HEK293 (cell line): ENCODE measurements at regions not wholly inside any gene's neighbourhood (a gene's known extent, or its start where the extent isn't known, plus 50 kb on each side); places are given as distances from the start of the nearest gene placed in this dataset.

Experiments
- CTCF ChIA-PET: fragments of 350-600 bp; formaldehyde crosslinking; extraction: SDS; loops from one replicate; lab custom pipeline; 2021; ENCODE audit warnings: antibody characterized with exemption; lab: Yijun Ruan, JAX
- POLR2A ChIA-PET: fragments of 300-600 bp; formaldehyde crosslinking; extraction: SDS; loops from one replicate; lab custom pipeline; 2020; ENCODE audit warnings: antibody characterized with exemption, inconsistent platforms; lab: Yijun Ruan, JAX
- H3K27ac ChIP-seq: fragments of 200-500 bp; sonication (Bioruptor generic); 2 replicates; pipeline ENCODE4 v1.5.1; 2014; ENCODE audit warnings: low read depth, low read length, control low read depth, inconsistent platforms; ENCODE audit errors: extremely low read depth
- H3K36me3 ChIP-seq, 2 experiments: fragments of 200-500 bp in 1 of 2; sonication (Bioruptor generic) in 1 of 2; 1 replicate in 1 of 2; 2 replicates in 1 of 2; pipeline ENCODE4 v1.5.1; 2014 to 2017; ENCODE audit warnings: inconsistent platforms in 2 of 2, low read length in 2 of 2; ENCODE audit not compliant: control insufficient read depth in 2 of 2, insufficient read depth in 1 of 2
- H3K4me1 ChIP-seq: fragments of 200-500 bp; sonication (Bioruptor generic); 2 replicates; pipeline ENCODE4 v1.5.1; 2014; ENCODE audit warnings: mild to moderate bottlenecking, low read length, inconsistent platforms; ENCODE audit not compliant: control insufficient read depth, insufficient read depth
- H3K4me3 ChIP-seq: 2 replicates; pipeline ENCODE4 v1.5.1; 2011; ENCODE audit warnings: low read depth, mild to moderate bottlenecking, control low read depth, low read length, moderate library complexity
- H3K9me3 ChIP-seq: fragments of 200-500 bp; sonication (Bioruptor generic); 2 replicates; pipeline ENCODE4 v1.5.1; 2014; ENCODE audit warnings: low read depth, low read length, inconsistent platforms; ENCODE audit not compliant: control insufficient read depth, insufficient read depth
- AEBP2 ChIP-seq: fragments of 450-650 bp; formaldehyde crosslinking; IDR thresholded peaks from 2 replicates; pipeline ENCODE4 v1.5.1; 2016; ENCODE audit warnings: missing biosample characterization, missing genetic modification characterization, borderline replicate concordance
- HOXC10 ChIP-seq: sonication (generic); formaldehyde crosslinking; IDR thresholded peaks from 2 replicates; pipeline ENCODE4 v1.8.1; 2023; ENCODE audit warnings: mild to moderate bottlenecking, missing genetic modification reagents
- HOXD13 ChIP-seq: sonication (generic); formaldehyde crosslinking; IDR thresholded peaks from 2 replicates; pipeline ENCODE4 v1.8.0; 2022; ENCODE audit warnings: missing genetic modification reagents, borderline replicate concordance
- PATZ1 ChIP-seq: fragments of 450-650 bp; formaldehyde crosslinking; IDR thresholded peaks from 2 replicates; pipeline ENCODE4 v1.5.1; 2016; ENCODE audit warnings: missing biosample characterization, missing genetic modification characterization
- REST ChIP-seq: fragments of 450-650 bp; formaldehyde crosslinking; IDR thresholded peaks from 2 replicates; pipeline ENCODE4 v1.5.1; 2016; ENCODE audit warnings: missing biosample characterization, missing genetic modification characterization
- SCRT1 ChIP-seq: fragments of 450-650 bp; formaldehyde crosslinking; IDR thresholded peaks from 2 replicates; pipeline ENCODE4 v1.5.1; 2016; ENCODE audit warnings: missing biosample characterization, missing genetic modification characterization, borderline replicate concordance
- WT1 ChIP-seq: fragments of 450-650 bp; formaldehyde crosslinking; IDR thresholded peaks from 2 replicates; pipeline ENCODE4 v1.5.1; 2016; ENCODE audit warnings: missing biosample characterization, missing genetic modification characterization
- YY1 ChIP-seq: fragments of 450-650 bp; formaldehyde crosslinking; IDR thresholded peaks from 2 replicates; pipeline ENCODE4 v1.5.1; 2018; ENCODE audit warnings: missing biosample characterization, missing genetic modification characterization
- ZNF112 ChIP-seq: fragments of 450-650 bp; formaldehyde crosslinking; IDR thresholded peaks from 2 replicates; pipeline ENCODE4 v1.5.0; 2017; ENCODE audit warnings: missing biosample characterization, missing genetic modification characterization
- ZNF16 ChIP-seq: fragments of 450-650 bp; formaldehyde crosslinking; IDR thresholded peaks from 2 replicates; pipeline ENCODE4 v1.5.1; 2016; ENCODE audit warnings: low read depth, missing biosample characterization, missing genetic modification characterization
- ZNF202 ChIP-seq: fragments of 450-650 bp; formaldehyde crosslinking; IDR thresholded peaks from 2 replicates; pipeline ENCODE4 v1.5.1; 2016; ENCODE audit warnings: missing biosample characterization, missing genetic modification characterization, borderline replicate concordance
- ZNF221 ChIP-seq: fragments of 450-650 bp; formaldehyde crosslinking; IDR thresholded peaks from 2 replicates; pipeline ENCODE4 v1.5.1; 2017; ENCODE audit warnings: missing biosample characterization, missing genetic modification characterization, borderline replicate concordance
- ZNF248 ChIP-seq: fragments of 450-650 bp; formaldehyde crosslinking; IDR thresholded peaks from 2 replicates; pipeline ENCODE4 v1.5.1; 2017; ENCODE audit warnings: missing biosample characterization, missing genetic modification characterization
- ZNF274 ChIP-seq, 2 experiments: fragments of 200-500 bp in 1 of 2; fragments of 450-650 bp in 1 of 2; sonication (Bioruptor generic) in 1 of 2; formaldehyde crosslinking in 1 of 2; IDR thresholded peaks; 2 replicates each; pipeline versions ENCODE4 v1.5.1 to v1.6.1; 2014 to 2016; ENCODE audit warnings: borderline replicate concordance in 1 of 2, inconsistent platforms in 1 of 2, low read length in 1 of 2, missing biosample characterization in 1 of 2, missing genetic modification characterization in 1 of 2
- ZNF366 ChIP-seq: fragments of 450-650 bp; formaldehyde crosslinking; conservative IDR thresholded peaks from 2 replicates; pipeline ENCODE4 v1.5.1; 2016; ENCODE audit warnings: missing biosample characterization, missing genetic modification characterization
- ZNF398 ChIP-seq: fragments of 450-650 bp; formaldehyde crosslinking; IDR thresholded peaks from 2 replicates; pipeline ENCODE4 v1.5.1; 2017; ENCODE audit warnings: missing biosample characterization, missing genetic modification characterization
- ZNF416 ChIP-seq: fragments of 450-650 bp; formaldehyde crosslinking; IDR thresholded peaks from 2 replicates; pipeline ENCODE4 v1.5.1; 2016; ENCODE audit warnings: missing biosample characterization, missing genetic modification characterization
- ZNF433 ChIP-seq: fragments of 450-650 bp; formaldehyde crosslinking; IDR thresholded peaks from 2 replicates; pipeline ENCODE4 v1.5.1; 2016; ENCODE audit warnings: missing biosample characterization, missing genetic modification characterization, low read depth
- ZNF449 ChIP-seq: fragments of 450-650 bp; formaldehyde crosslinking; IDR thresholded peaks from 2 replicates; pipeline ENCODE4 v1.5.1; 2017; ENCODE audit warnings: missing biosample characterization, mild to moderate bottlenecking, missing genetic modification characterization, moderate library complexity
- ZNF544 ChIP-seq: fragments of 450-650 bp; formaldehyde crosslinking; IDR thresholded peaks from 2 replicates; pipeline ENCODE4 v1.5.0; 2017; ENCODE audit warnings: missing biosample characterization, missing genetic modification characterization
- ZNF585B ChIP-seq: fragments of 450-650 bp; formaldehyde crosslinking; IDR thresholded peaks from 2 replicates; pipeline ENCODE4 v1.5.1; 2016; ENCODE audit warnings: missing biosample characterization, missing genetic modification characterization
- ZNF654 ChIP-seq: fragments of 450-650 bp; formaldehyde crosslinking; IDR thresholded peaks from 2 replicates; pipeline ENCODE4 v1.5.1; 2016; ENCODE audit warnings: low read depth, missing biosample characterization, missing genetic modification characterization
- ZNF768 ChIP-seq: fragments of 450-650 bp; formaldehyde crosslinking; IDR thresholded peaks from 2 replicates; pipeline ENCODE4 v1.5.1; 2018; ENCODE audit warnings: missing biosample characterization, mild to moderate bottlenecking, missing genetic modification characterization
- ZNF791 ChIP-seq: fragments of 450-650 bp; formaldehyde crosslinking; IDR thresholded peaks from 2 replicates; pipeline ENCODE4 v1.5.1; 2016; ENCODE audit warnings: missing biosample characterization, missing genetic modification characterization
- ZNF837 ChIP-seq: fragments of 450-650 bp; formaldehyde crosslinking; IDR thresholded peaks from 2 replicates; pipeline ENCODE4 v1.5.1; 2016; ENCODE audit warnings: missing biosample characterization, missing genetic modification characterization

GRCh38 chr6:91435630-91436029 lies 848.8 kb upstream of the MAP3K7 start:
- Histone ChIP-seq H3K4me1 (no peaks in the 10 kb centered on the region), H3K36me3 (no peaks in the 10 kb centered on the region), H3K9me3 (no peaks in the 10 kb centered on the region), H3K4me3 (no peak overlapping the region), H3K27ac (no peak overlapping the region)
- POLR2A ChIA-PET: no interaction called here
- CTCF ChIA-PET: interaction anchor here (0.7 to 0.8 kb wide), 3 partner anchors 21 to 115 kb away, joined by 3 to 4 read pairs (median 4); no protein-coding TSS in a partner anchor
- no peak for TF ChIP-seq HOXC10 (CRISPR knock-in tag)
- no peak for TF ChIP-seq AEBP2
- TF ChIP-seq ZNF221 (tag by site-specific recombination): no peak
- no peak for TF ChIP-seq ZNF248 (tag by site-specific recombination)
- TF ChIP-seq ZNF112 (tag by site-specific recombination): no peak
- no peak for TF ChIP-seq ZNF202 (tag by site-specific recombination)

GRCh38 chr6:91434576-91434975 lies 847.7 kb upstream of the MAP3K7 start:
- ChIA-PET CTCF (no interaction called here), POLR2A (no interaction called here)
- H3K9me3 ChIP-seq: no peaks in the 10 kb centered on the region
- no peak overlapping the region for H3K27ac ChIP-seq
- TF ChIP-seq ZNF449 (tag by site-specific recombination): no peak
- TF ChIP-seq PATZ1: no peak
- no peak for TF ChIP-seq ZNF416 (tag by site-specific recombination)
- TF ChIP-seq REST: no peak
- no peak for TF ChIP-seq ZNF544 (tag by site-specific recombination)
- TF ChIP-seq ZNF654: no peak
- TF ChIP-seq ZNF112 (tag by site-specific recombination): no peak
- TF ChIP-seq ZNF768 (tag by site-specific recombination): no peak
- TF ChIP-seq ZNF585B (tag by site-specific recombination): no peak
- no peak for TF ChIP-seq ZNF433 (tag by site-specific recombination)
- TF ChIP-seq ZNF791: no peak
- no peak for TF ChIP-seq ZNF837 (tag by site-specific recombination)
- TF ChIP-seq WT1 (tag by site-specific recombination): no peak
- TF ChIP-seq ZNF398 (tag by site-specific recombination): no peak
- TF ChIP-seq SCRT1 (tag by site-specific recombination): no peak
- TF ChIP-seq ZNF366 (tag by site-specific recombination): no peak
- TF ChIP-seq ZNF274 (IDR thresholded peaks at IDR 0.05; ENCODE audit: low read length): no peak
- no peak for TF ChIP-seq ZNF274 (tag by site-specific recombination; IDR thresholded peaks at IDR 0.05; ENCODE audit: borderline replicate concordance)
- TF ChIP-seq YY1 (tag by site-specific recombination): no peak
- no peak for TF ChIP-seq HOXD13 (CRISPR knock-in tag)
- TF ChIP-seq ZNF16 (tag by site-specific recombination): no peak
- no peaks in the 10 kb centered on the region for H3K4me1 ChIP-seq
- H3K4me3 ChIP-seq: no peak overlapping the region
- H3K36me3 ChIP-seq: no peaks in the 10 kb centered on the region
